ENCODE measurements at regions not wholly inside any gene's neighbourhood (a gene's known extent, or its start where the extent isn't known, plus 50 kb on each side); places are given as distances from the start of the nearest gene placed in this dataset. TPM values are rescaled to one million over a fixed set of nuclear protein-coding genes. Genes with fewer than 3 reads are reported as not detected.

DNA sequence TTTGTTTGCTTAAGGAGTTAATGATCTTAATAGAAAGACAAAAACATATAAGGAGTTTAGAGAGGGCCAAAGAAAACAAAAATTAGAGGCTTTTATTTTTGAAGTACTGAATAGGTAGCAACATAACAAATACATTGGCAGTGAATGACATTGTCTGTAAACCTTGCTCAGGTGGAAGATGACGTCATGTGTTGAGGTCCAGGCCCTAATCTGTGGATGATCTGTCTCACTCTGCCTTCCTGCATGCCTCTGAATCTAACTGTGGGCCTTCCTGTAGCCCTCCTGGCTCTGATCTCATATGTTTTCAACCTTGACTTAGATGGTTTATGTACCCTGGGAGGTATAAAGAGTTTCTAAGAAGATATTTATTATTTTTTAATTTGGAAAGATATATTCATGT lies 58.1 kb upstream of the DYNAP start:
- no peak for FAIRE-seq
- no peak overlapping the region for H3K27ac ChIP-seq (ENCODE audit: low read depth, low read length)

More for the DNA sequence above, 58.1 kb upstream of the DYNAP start:
- 0 out of 2 replicates have a peak overlapping the region, but pooled peaks have one; percentile 7 for H3K18ac ChIP-seq (ENCODE audit: extremely low read depth, low read length)
- H3K36me3 ChIP-seq (ENCODE audit: control insufficient read depth in 2 of 4, insufficient read depth in 4 of 4, low read length in 3 of 4), result peaks cover 0 to 37% (median 5%) of the 10 kb centered on the region in 4 experiments; a peak in 3 of 8 replicates
- H3K4ac ChIP-seq (replicated peaks; ENCODE audit: insufficient read length, low read depth, low read length), result no peak overlapping the region
- whole genome bisulfite sequencing, 2 experiments (ENCODE audit: extremely low coverage in 1 of 2, insufficient coverage in 1 of 2, insufficient read length in 1 of 2, insufficient replicate concordance in 2 of 2, low coverage in 1 of 2, low lambda C conversion rate in 2 of 2, missing lambda C conversion rate in 1 of 2), result 72% methylated on average over 1 of the region's 1 CpG; no CpG with 5 or more reads in 1 of the 2 experiments
- peaks cover 6 to 35% of the 10 kb centered on the region in 2 experiments for H3K9me3 ChIP-seq (ENCODE audit: insufficient read depth in 2 of 2, low read depth in 1 of 2, low read length in 1 of 2)
- no peak overlapping the region for H3K4me3 ChIP-seq (ENCODE audit: extremely low read depth in 1 of 4, insufficient read depth in 2 of 4, low read depth in 3 of 4, low read length in 4 of 4)
- no peak overlapping the region for H2BK120ac ChIP-seq (replicated peaks; ENCODE audit: low read depth, low read length)
- H3K23ac ChIP-seq (ENCODE audit: insufficient read length), result no peak overlapping the region
- no peak overlapping the region for H3K56ac ChIP-seq (replicated peaks; ENCODE audit: insufficient read length, low read depth, low read length)
- no peak overlapping the region for H2AFZ ChIP-seq (ENCODE audit: low read length)
- DNase-seq (ENCODE audit: low read depth in 1 of 2, low spot score in 2 of 2), result no peak
- H2BK20ac ChIP-seq (ENCODE audit: low read length), result no peak overlapping the region
- H3K14ac ChIP-seq (ENCODE audit: insufficient read length), result no peak overlapping the region
- no peak for TF ChIP-seq GABPA (IDR thresholded peaks at IDR 0.05; ENCODE audit: borderline replicate concordance, insufficient read depth, low read length)
- ChIA-PET CTCF (ENCODE audit: partially characterized antibody) (interaction anchor here (1.6 kb wide), 1 partner anchor 98 kb away, joined by 4 read pairs; no protein-coding TSS in a partner anchor), POLR2A (ENCODE audit: partially characterized antibody) (no interaction called here)
- H3K27me3 ChIP-seq (replicated peaks in 1 of 4; ENCODE audit: control insufficient read depth in 3 of 4, extremely low read depth in 1 of 4, insufficient read depth in 3 of 4, low read length in 3 of 4), result no peaks in the 10 kb centered on the region
- peak overlapping the region; percentile 69; the same call in 1 of the 2 replicates for H2BK12ac ChIP-seq (ENCODE audit: low read depth, low read length)
- no peak overlapping the region; the same call in 1 of the 2 replicates for H2BK5ac ChIP-seq (ENCODE audit: low read depth, low read length)
- H3K4me1 ChIP-seq (replicated peaks in 1 of 4; ENCODE audit: control insufficient read depth in 3 of 4, insufficient read depth in 4 of 4, low read length in 3 of 4), result peaks cover 13 to 27% (median 23%) of the 10 kb centered on the region in 4 experiments
- no peak overlapping the region for H3K9ac ChIP-seq (replicated peaks in 1 of 4; ENCODE audit: extremely low read depth in 1 of 4, low read depth in 3 of 4, low read length in 3 of 4)
- peak overlapping the region; percentile 8; the same call in 1 of the 2 replicates for H2AK5ac ChIP-seq (ENCODE audit: low read depth, low read length)
- no peaks in the 10 kb centered on the region for H4K20me1 ChIP-seq (replicated peaks in 1 of 2; ENCODE audit: control insufficient read depth in 1 of 2, insufficient read depth in 2 of 2, low read length in 2 of 2)
- no peaks in the 10 kb centered on the region for H3K79me2 ChIP-seq (ENCODE audit: control insufficient read depth in 1 of 2, insufficient read depth in 2 of 2, low read length in 2 of 2)
- peak overlapping the region; percentile 7 for H4K91ac ChIP-seq (replicated peaks; ENCODE audit: insufficient read length, low read length)
- no peak overlapping the region; a peak in 1 of 4 replicates for H3K4me2 ChIP-seq (ENCODE audit: insufficient read depth in 1 of 2, low read depth in 2 of 2, low read length in 2 of 2)
- H4K5ac ChIP-seq (ENCODE audit: insufficient read length, low read depth, low read length), result peak overlapping the region; percentile 13
- H3K23me2 ChIP-seq (ENCODE audit: low read depth, low read length), result peaks cover 5% of the 10 kb centered on the region
- no peak overlapping the region for H4K8ac ChIP-seq (ENCODE audit: extremely low read depth, insufficient read depth, low read length)
- H2BK15ac ChIP-seq (ENCODE audit: low read length), result no peak overlapping the region
- no peaks in the 10 kb centered on the region for H3K79me1 ChIP-seq (ENCODE audit: low read depth, low read length)

Small RNA genes in the stretch of these regions (small RNA-seq; reads per million reads assigned to genes)
- gene AC090897.1 (ENCODE audit: insufficient read depth), result not detected
